SKM-1 treated with dmso at 0.1 percent for 144 hours (cell line): ENCODE measurements at regions not wholly inside any gene's neighbourhood (a gene's known extent, or its start where the extent isn't known, plus 50 kb on each side); places are given as distances from the start of the nearest gene placed in this dataset.

ENCODE experiments used
- DNase-seq: peaks from one replicate; lab custom pipeline; 2025; ENCODE audit not compliant: unreplicated experiment; lab: John Stamatoyannopoulos, UW

GRCh38 chr14:54172562-54172961, 215.9 kb upstream of the BMP4 start:
- DNase-seq: no peak

DNA sequence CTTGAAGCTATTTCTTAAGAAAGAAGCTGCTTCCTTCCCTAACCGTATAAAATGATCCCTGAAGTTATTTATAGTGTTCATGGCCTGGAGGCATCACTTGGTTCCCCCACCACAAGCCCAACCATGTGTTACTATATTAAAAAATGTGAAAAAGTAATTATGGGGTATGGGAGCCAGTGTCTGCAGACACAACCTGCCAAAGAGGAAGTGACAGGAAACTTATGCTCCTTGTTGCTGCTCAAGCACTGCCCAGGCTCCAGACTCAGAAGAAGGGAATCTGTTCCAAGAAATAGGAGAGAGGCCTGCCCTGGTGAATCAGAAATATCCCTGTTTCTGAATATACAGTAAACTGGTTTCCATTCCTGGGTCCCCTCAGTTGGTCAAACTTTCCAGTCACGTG, 217.2 kb upstream of the BMP4 start:
- DNase-seq: no peak

- DNase-seq: no peak
Observed at GRCh38 chr14:54174457-54174856, 217.8 kb upstream of the BMP4 start.

DNA sequence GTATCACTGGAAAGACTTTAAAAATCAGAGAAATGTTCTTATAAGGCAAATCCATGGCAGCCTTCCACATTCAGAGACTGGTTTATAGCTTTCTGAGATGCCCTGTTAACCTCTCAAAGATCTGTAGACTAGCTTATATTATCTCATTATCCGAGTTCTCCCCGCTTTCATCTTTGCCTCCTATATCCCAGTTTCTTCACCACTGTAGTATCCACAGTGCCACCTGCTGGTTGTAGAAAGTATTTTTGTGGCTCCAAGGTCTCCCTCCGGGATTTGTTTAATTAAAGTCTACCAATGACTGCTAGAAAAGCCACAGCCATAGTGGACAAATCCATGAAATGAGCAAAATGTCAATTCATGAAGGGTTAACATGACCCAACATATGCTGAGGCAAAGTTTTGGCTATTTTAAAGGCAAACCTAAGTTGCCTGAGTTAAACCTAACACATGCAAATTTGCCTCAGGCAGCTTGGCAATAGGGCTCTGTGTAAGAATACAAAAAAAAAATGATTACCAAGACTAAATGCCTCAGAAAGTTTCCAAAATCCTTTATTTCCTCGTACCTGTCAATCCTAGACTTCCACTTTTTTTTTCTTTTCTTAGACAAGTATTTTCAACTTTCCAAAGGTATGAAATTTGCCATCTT, 218.8 kb upstream of the BMP4 start:
- peak; percentile 4 for DNase-seq

GRCh38 chr14:54177019-54177418, 219.8 kb upstream of the CDKN3 start:
- no peak for DNase-seq

DNA sequence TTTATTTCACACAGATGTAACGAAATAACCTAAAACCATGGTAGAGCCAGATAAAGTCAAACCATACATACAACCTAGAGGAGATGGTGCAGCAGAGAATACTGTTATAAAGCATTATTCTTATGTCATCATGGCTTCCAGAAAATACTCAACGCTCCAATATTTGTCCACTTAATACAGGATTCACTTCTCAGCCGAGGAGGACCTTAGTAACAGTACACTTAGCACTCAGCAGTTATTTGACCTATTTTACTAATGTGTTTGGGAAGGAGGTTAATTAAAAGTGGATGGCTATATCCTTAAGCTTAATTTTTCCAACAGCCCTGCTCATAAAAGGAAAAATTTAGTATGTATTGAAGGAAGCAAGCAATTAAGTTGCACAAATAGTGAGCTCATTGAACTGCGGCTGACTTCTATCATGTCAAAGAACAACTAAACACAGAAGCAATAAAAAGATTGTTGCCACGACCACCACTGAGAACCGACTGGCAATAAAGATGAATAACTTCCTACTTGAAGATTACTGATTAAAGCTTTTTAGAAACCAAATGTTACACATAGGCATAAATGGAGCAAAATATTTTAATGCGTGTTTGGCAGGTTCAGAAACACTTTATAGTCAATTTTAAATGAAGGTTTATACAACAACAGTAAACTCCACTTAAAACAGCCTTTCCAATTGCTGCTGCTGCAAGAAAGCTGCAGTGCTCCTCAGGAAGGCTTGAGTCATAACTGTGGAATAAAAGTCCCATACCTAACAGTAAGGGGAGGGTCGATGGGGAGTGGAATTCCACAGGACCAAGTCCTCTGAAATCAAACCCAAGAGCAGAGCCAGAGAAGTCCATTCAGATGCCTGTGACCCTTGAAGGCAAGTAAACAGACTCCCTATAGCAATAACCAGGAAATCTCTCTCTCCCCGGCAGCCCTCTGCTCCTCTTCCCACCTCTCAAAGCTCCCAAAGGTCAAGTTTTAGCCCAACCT, 218.9 kb upstream of the CDKN3 start:
- no peak for DNase-seq

- no peak for DNase-seq
Observed at GRCh38 chr14:54182419-54183045, 214.3 kb upstream of the CDKN3 start.

GRCh38 chr14:54186821-54187763, 209.7 kb upstream of the CDKN3 start:
- no peak for DNase-seq

DNA sequence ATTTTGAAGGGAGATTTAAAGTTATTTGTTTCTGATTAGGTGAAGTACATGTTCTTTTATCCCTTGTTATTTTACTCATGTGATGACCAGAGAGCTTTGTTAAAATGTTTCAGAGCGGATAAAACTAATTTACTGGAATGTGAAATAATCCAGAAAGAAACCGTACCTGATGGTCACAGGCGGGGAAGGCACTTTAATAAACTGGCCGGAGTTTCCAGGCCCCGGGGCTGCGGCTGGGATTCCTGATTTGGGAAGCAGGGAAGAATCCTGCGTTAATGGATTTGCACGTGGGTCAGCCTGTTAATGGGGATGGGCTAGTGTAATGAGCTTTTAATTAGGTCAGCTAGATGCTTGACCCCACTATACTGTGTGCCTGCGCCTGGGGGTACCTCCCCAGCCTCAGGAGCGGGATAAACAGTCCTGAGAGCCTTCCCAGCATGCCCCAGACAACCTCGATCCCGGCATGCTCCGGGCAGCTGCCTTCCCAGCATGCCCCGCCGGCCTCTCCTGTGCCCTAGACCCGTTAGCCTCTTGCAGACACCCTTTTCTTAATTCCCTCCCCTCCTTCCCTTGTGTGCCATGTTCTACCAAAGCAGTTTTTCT, 208.6 kb upstream of the CDKN3 start:
- no peak for DNase-seq

- no peak for DNase-seq
Observed at GRCh38 chr14:54189333-54189732, 207.5 kb upstream of the CDKN3 start.

DNA sequence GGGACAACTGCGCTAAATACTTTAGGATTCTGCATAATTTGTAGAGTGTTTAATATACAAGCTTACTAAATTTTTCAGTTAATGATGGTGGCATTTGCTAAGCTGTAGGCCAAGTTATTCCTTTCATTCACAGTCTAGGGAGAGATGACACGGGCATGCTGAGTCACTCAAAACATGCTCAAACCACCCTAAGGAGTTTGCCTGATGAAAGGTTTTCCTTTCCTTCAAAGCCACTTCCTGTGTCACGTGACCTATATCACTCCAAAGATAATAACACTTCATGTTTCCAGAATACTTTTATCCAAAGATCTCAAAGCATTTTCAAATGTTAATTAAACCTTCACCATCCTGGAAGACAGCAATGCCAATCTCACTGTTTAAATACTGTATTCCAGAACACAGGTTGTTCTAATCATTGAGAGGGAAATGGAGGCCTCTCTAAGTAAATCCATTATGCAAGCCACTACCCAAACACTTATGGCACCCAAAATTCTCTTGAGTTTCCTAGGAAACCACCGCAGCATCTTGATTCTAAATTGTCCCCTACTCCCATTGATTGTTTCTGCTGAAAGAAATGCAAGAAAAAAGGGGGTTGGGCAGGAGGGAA, 207.0 kb upstream of the CDKN3 start:
- DNase-seq: no peak

GRCh38 chr14:54191846-54192245, 205.0 kb upstream of the CDKN3 start:
- DNase-seq: no peak

GRCh38 chr14:54192610-54193009, 204.2 kb upstream of the CDKN3 start:
- DNase-seq: no peak

DNA sequence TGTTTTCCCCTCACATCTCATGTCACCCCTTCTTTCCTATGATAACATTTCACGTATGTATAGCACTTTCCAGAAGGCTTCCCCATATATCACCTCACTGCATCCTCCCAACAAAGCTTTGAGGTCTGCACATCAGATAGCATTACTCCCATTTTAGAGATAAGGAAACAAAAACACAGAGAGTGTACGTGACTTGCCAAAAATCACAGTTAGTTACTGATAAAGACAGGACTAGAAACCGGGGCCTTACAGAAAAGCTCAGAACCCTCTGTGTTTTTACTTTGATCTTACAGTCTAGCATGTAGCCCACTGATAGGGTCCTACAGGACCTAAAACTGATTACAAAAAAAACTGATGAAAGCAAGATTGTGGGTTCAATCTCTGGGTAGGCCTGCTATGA, 202.9 kb upstream of the CDKN3 start:
- no peak for DNase-seq

GRCh38 chr14:54194501-54194900, 202.3 kb upstream of the CDKN3 start:
- no peak for DNase-seq

DNA sequence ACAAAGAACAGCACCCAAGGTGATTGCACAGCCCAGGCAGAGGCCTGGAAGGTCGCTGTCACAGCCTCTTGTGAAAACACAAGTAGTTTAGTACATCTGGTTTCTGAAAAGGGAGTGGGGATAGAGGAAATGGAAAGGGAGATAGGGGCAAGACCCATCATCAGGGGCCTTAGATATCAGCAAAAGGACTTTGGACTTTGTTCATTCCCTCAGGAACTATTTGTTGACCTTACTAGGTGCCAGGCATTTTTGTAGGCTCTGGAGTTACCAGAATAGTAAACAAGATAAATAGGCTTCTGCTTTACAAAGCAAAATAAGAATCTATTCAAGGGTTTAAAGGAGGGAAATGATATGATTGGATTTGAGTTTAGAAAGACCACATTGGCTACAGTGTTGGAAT, 199.4 kb upstream of the CDKN3 start:
- no peak for DNase-seq

GRCh38 chr14:54200726-54201125, 196.1 kb upstream of the CDKN3 start:
- DNase-seq: no peak

DNA sequence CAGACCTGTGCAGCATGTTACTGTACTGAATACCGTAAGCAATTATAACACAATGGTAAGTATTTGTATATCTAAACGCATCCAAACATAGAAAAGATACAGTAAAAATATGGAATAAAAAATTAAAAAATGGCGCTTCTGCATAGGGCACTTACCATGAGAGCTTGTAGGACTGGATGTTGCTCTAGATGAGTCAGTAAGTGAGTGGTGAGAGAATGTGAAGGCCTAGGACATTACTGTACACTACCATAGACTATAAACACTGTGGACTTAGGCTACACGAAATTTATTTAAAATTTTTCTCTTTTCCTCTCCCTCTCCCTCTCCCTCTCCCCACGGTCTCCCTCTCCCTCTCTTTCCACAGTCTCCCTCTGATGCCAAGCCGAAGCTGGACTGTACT, 194.5 kb upstream of the CDKN3 start:
- no peak for DNase-seq

GRCh38 chr14:54206516-54206915, 190.3 kb upstream of the CDKN3 start:
- no peak for DNase-seq

GRCh38 chr14:54207075-54207474, 189.7 kb upstream of the CDKN3 start:
- no peak for DNase-seq
